HG03432 (cell line): ENCODE measurements at regions not wholly inside any gene's neighbourhood (a gene's known extent, or its start where the extent isn't known, plus 50 kb on each side); places are given as distances from the start of the nearest gene placed in this dataset.
A peak's percentile ranks its signal among the peaks of the same experiment; 100 is the strongest.

Experiments used
- ATAC-seq: cut with Tn5 transposase; IDR thresholded peaks from one replicate; pipeline ENCODE4 v1.9.1; 2021; ENCODE audit warnings: mild to moderate bottlenecking, moderate library complexity; ENCODE audit not compliant: unreplicated experiment

DNA sequence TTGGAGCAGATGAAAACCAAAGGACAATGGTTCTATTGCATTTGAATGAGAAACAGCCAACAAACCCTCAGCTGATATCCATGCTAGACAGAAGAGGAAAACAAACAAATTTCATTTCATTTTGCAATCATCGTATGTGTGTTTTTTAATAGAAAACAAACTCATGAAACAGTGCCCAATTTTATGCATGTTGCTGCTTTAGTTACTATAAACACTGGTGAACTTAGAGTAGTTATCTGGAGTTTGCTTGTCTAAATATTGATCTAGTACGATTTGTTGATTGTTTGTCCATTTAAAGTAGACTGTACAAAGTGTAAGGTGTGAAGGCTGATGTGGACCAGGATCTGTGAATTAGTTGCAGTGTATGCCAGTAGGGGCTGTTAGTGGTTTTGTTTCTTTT lies 166.6 kb downstream of the KITLG start:
- ATAC-seq: no peak

DNA sequence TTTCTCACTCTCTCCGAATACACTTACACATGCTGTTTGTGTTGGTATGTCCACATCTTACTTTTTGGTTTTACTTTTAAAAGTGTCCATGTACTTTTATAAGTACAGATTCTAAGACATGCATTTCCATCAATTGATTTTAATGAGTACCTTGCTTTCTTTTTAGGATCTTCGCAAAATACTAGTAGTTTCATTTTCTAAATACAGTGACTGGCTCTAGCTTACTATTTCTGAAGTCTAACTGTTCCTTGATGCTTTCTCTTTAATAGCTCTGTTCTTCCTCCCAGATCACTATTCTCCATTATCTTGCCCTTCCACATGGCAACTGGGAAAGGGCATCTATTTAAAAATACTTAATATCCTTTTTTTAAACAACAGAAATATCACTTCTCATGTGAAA lies 164.1 kb downstream of the KITLG start:
- no peak for ATAC-seq

DNA sequence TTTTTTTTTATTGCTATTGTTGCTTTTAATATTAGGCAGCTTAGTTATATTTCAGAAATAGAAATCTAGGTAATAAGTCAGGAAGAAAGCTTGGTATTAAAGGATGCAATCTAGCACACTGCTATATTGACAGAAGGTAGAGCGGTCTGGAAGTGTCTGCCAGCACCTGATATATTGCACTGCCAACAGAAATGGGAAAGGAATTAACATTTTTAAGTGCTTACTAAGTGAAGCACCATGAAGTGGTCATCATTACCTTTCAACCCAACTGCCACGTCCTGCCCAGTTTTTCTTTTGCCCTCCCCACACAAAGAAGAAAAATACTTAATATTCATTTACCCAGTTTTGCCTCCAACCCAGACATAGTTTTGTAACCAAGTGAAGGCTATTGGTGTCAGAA lies 163.5 kb downstream of the KITLG start:
- ATAC-seq: no peak

DNA sequence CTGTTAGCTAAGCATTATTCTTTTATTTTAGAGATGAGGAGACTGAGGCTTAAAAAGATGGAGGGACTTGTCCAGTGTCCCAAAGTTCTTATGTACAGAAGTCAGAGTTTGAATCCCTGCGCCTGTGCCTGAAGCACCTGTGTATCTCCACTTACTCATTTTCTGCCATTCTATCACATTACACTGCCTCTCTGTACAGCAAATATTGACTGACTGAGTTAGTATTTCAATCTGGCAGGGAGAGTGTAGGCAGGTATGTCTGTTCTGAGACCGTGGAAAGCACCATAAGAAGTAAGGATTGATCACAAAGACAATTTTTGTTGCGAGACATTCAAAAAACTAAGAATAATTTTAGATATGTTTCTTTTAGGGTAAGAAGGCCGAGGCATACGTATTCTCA lies 162.7 kb downstream of the KITLG start:
- ATAC-seq: no peak

DNA sequence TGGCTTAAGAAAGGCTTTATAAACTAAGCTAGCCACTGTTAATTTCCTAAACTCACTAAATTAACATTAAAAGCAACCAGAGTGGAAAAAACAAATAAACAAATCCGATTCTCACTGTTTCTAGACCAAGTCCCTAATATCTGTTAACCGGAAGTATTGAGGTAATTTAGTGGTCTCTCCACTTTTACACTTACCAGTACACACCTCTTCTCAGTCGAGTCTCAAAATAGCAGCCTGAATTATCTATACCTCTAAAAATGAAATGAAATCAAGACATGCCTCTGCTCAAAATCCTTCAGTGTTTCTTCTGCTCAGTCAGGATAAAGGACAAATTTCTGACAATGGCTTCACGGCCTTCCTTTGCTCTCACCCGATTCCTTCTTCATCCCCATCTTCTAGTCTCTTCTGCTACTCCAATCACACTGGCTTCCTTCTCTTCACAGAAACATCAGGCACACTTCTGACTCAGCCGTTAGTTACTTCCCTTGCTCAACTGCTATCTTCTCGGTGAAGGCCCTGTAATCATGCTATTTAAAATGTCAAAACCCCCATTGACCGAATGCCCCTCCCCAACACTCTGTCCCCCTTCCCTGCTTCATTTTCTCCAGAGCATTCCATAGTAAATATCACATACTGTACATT lies 161.3 kb downstream of the KITLG start:
- no peak for ATAC-seq

DNA sequence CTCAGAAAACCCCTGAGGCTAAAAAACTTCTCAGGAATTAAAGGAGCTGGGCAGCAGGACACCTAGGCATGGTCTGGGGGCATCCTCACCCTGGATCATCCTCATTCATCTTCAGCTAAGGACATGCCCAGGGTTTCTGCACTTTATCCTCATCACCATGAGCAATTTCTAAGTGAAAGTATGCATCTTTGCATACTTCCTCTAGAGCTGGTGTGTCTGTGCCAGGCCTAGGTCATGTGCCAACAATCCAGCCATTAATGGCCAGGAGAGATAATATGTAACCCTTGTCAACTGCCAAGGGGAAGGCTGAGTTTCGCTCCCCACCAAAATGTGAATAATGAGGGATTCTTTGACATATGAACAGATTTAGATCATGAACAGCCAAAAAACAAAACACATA lies 160.5 kb downstream of the KITLG start:
- ATAC-seq: no peak

DNA sequence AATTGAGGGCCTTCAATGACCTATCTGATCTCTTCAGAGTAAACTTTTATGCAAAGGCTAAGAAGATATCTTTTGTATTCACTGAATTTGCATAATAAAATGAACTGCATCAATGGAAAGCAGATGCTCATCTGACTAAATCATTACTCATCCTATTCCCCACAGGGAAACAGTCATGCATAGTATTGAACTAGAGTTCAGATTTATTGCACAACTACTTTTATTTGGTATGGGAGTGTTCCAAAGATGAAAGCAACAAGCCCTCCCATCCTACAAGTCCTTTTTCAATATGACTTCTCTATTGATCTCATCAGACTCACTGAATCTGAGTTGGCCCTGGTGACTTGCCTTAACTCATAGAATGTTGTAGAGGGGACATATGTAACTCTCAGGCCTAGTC lies 159.8 kb downstream of the KITLG start:
- ATAC-seq: no peak

DNA sequence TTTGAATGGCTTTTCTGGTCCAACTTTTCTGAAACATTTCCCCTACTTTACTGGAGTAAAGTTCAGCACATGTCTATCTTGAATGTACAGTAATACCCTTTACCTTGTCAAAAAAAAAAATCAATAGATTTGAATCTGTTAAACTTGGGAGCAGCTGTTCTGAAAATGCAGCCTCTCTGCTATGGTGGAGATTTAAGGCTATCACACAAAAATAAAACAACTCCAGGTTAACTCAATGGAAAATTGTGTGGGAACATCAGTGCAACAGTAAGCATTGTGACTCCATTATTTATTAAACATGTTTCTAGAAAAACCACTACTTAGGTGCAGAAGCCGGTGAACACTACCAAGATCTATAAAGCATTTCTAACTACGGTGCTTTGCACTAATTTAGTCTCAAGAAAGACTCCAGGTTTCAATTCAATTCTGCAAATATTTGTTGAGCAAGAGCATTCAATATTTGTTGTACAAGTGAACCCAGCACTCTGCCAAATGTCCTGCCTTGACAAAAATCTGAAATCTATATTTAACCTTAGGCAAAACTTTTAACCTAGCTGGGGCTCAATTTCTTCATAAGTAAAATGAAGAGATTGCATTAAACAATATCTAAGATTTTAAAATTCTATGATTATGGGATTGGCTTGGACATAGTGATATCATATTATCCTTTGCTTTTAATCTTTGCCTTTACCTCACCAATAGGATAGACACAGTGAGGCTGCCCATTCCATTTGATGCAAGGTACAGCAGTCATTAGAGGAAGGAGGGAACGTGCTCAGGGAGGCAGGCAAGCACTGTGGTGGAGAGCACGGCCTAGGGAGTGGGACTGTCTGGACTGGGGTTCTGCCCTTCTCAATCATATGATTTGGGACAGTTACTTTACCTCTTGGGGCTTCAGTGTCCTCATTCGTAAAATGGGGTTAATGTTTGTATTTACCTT lies 155.2 kb downstream of the KITLG start:
- ATAC-seq: no peak

DNA sequence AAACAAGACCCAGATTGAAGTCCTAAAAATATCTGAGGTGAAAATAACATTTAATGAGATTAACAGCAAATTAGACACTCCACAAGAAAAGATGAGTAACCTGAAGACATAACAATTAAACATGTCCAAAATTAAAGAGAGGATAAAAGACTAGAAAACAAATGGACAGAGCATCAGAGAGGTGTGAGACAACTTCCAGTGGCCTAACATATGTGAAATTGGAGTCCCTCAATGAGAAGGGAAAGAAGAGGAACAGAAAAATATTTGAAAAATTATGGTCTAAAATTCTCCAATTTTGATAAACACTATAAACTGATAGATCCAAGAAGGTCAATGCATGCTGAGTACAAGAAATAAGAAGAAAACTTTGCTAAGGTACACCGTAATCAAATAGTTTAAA lies 151.9 kb downstream of the KITLG start:
- no peak for ATAC-seq

DNA sequence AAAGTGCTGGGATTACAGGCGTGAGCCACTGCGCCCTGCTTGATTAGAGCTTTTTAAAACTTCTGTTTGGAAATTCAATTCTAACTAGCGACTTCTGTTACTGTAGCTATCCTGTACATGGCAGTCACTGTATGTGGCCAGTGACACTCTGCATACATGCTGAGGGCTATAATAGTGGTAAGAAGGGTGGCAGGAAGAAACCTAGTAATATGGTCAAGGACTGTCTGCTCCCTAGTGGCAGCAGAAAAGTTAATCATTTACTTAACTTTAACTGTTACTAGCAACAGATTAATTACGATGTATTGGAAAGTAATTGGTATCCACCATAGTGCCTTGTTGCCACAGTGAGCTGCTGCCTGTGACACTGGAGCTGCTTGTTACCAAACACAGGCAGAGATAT lies 149.0 kb downstream of the KITLG start:
- peak; percentile 31 for ATAC-seq

DNA sequence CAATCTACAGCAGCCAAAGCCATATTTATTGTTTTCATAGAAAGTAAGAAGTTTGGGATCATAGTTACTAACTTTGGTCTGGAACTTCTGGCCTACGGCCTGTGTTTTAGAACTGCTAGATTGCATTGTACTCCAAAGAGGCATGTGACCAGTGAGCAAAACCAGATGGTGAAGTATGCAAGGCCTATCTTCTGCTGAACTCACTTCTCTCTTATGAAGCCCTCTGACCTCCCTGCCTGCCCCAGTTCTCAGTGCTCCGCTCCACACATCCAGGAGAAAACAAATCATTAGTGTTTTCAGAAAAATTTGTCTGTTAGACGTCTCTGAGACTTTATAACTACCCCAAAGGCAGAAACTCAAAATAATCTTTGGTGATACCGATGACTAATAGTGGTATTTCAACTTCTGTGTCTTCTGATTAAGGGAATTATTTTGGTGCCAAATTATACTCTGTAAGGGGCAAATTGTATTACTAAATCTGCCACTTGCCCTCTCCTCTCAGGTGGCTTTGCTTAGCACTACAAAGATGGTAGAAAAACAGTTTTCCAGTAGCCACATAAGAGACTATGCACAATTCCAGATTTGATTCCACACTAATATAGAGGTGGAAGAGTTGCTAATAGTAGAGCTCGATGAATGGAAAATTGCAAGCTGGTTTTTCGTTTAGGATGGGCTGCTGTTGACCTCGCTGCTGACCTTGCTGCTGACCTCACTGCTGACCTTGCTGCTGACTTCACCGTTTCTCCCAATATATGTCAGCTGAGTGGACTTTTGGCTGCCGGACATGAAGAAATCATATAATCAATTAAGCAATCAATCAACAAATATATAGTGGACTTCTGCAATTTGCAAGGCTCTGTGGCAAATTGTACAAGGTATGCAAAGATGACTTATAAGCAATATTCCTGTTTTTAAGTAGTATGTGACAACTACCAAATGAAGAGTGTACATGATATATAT lies 147.5 kb downstream of the KITLG start:
- ATAC-seq: no peak

DNA sequence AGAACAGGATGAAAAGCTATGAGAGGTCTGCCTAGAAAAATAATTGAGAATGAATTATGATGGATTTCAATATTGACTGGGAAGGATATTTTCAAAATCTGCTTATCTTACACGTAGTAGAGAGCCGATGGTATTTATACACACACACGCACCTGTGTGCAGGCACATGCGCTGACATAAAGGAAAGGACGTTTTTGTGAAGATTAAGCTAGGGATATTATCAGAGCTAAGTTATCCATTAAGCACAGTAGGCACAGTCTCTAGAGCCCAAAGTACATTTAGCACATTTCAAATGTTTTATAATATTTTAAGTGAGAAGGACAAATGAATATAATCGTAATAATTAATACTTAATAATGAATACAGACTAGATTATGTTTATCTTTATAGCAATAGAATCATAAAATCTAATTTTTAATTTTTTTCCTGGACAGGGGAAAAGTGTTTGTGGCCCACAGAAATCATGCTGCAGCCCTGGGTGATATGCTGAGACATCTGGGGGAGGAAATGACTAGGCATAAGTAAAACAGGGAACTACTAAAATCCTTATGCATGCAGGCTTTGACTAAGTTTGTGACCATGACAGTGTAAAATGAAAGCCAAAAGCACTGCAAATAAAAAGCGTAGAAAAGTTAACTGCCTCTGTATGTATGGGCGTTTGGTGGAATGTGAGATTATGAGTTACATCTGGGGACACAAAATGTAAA lies 146.1 kb downstream of the KITLG start:
- ATAC-seq: peak; percentile 85

DNA sequence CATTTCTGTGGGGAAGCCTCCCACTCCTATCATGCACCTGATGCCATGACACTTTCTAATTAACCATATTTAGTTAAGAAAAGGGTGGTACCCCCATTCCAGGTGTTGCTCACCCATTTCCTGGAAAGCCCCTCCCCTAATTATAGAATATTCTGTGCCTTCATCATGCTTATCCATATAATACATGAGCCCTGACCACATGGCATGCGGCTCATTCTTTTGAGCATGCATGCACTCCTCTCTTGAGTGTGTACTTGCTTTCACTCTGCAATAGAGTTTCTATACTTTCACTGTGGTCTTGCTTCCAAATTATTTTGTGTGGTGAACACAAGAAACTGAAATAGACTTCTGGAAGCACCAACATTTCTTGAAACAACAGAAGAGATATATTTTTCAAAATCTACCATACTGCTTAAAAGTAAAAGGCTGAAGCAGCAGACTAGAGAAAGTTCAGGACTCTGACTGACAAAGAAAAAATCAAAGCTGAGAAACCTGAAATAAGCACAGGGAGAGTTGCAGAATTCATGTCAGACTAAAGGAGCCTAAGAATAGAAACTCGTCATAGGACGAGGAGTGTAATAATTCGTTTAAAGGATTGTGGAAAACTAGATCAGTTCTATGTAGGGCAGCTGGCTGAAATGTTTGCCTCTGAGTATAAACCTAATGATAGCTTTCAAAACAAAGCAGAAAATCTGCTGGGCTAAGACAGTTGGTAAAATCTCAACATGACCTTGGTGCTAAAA lies 144.8 kb downstream of the KITLG start:
- no peak for ATAC-seq

DNA sequence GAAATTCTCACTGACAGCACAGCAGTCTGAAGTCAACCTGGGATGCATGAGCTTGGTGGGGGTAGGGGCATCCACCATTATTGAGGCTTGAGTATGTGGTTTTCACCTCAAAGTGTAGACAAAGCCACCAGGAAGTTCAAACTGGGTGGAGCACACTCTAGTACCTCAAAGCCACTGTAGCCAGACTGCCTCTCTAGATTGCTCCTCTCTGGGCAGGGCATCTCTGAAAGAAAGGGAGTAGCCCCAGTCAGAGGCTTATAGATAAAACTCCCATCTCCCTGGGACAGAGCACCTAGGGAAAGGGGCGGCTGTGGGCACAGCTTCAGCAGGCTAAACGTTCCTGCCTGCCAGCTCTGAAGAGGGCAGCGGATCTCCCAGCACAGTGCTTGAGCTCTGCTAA lies 143.0 kb downstream of the KITLG start:
- ATAC-seq: no peak
